Breast epithelium (tissue), 3 donors: ENCODE measurements at regions not wholly inside any gene's neighbourhood (a gene's known extent, or its start where the extent isn't known, plus 50 kb on each side); places are given as distances from the start of the nearest gene placed in this dataset.

ENCODE experiments used
- CTCF ChIP-seq, 3 donors: fragments of 450-650 bp; IDR thresholded peaks; one replicate each; pipeline ENCODE4 v1.5.1; 2016 to 2017; ENCODE audit warnings: antibody characterized with exemption in 3 of 3, mild to moderate bottlenecking in 3 of 3, moderate library complexity in 3 of 3
- POLR2A ChIP-seq: fragments of 450-650 bp; IDR thresholded peaks from one replicate; pipeline ENCODE4 v1.6.1; 2016; ENCODE audit warnings: antibody characterized with exemption, mild to moderate bottlenecking, moderate library complexity
- POLR2AphosphoS5 ChIP-seq, 3 donors: sonication (generic); formaldehyde crosslinking; IDR thresholded peaks; one replicate each; pipeline ENCODE4 v1.6.1; 2017; ENCODE audit warnings: antibody characterized with exemption in 3 of 3

- no peak for TF ChIP-seq CTCF (IDR thresholded peaks at IDR 0.05)
- TF ChIP-seq POLR2A = no peak
- no peak for TF ChIP-seq POLR2AphosphoS5 (IDR thresholded peaks at IDR 0.05)
Observed at GRCh38 chr1:193919827-193920226, 733.4 kb upstream of the B3GALT2 start.
